Osteoblast (primary cell): ENCODE measurements at regions not wholly inside any gene's neighbourhood (a gene's known extent, or its start where the extent isn't known, plus 50 kb on each side); places are given as distances from the start of the nearest gene placed in this dataset.
A peak's percentile ranks its signal among the peaks of the same experiment; 100 is the strongest.

Source experiments
- DNase-seq: peaks from one replicate; pipeline ENCODE4 v3.0.0; 2011; ENCODE audit warnings: low spot score, mixed read lengths; ENCODE audit not compliant: insufficient read length; ENCODE audit errors: missing footprints
- H2AFZ ChIP-seq: 2 replicates; pipeline ENCODE4 v1.6.0; 2011; ENCODE audit warnings: mild to moderate bottlenecking, low read length
- H3K27ac ChIP-seq: 2 replicates; pipeline ENCODE4 v1.5.1; 2011; ENCODE audit warnings: mild to moderate bottlenecking, low read depth, low read length, moderate library complexity
- H3K27me3 ChIP-seq: 2 replicates; pipeline ENCODE4 v1.6.0; 2012; ENCODE audit warnings: mild to moderate bottlenecking, control low read depth, inconsistent platforms, low read length, moderate library complexity; ENCODE audit not compliant: insufficient read depth
- H3K36me3 ChIP-seq: 2 replicates; pipeline ENCODE4 v1.5.1; 2011; ENCODE audit warnings: mild to moderate bottlenecking, low read length, control low read depth, moderate library complexity; ENCODE audit not compliant: insufficient read depth
- H3K4me1 ChIP-seq: 2 replicates; pipeline ENCODE4 v1.5.1; 2011; ENCODE audit warnings: mild to moderate bottlenecking, low read length, control low read depth, moderate library complexity; ENCODE audit not compliant: insufficient read depth
- H3K4me2 ChIP-seq: 2 replicates; pipeline ENCODE4 v1.6.0; 2011; ENCODE audit warnings: mild to moderate bottlenecking, low read length; ENCODE audit not compliant: insufficient read depth
- H3K4me3 ChIP-seq: fragments of 200-600 bp; sonication (generic); 3 replicates; pipeline ENCODE4 v1.5.1; 2012; ENCODE audit warnings: mild to moderate bottlenecking, low read length, inconsistent platforms; ENCODE audit not compliant: insufficient read depth
- H3K79me2 ChIP-seq: 2 replicates; pipeline ENCODE4 v1.6.0; 2012; ENCODE audit warnings: mild to moderate bottlenecking, low read length, control low read depth, inconsistent platforms; ENCODE audit not compliant: insufficient read depth
- H3K9me3 ChIP-seq: 2 replicates; pipeline ENCODE4 v1.5.1; 2011; ENCODE audit warnings: low read depth, low read length, control low read depth
- H4K20me1 ChIP-seq: 2 replicates; pipeline ENCODE4 v1.6.0; 2012; ENCODE audit warnings: mild to moderate bottlenecking, low read length, control low read depth; ENCODE audit not compliant: insufficient read depth
- TF ChIP-seq, protein P1 (sequence below): IDR thresholded peaks from 2 replicates; pipeline ENCODE4 v1.5.1; 2011; ENCODE audit warnings: mild to moderate bottlenecking, low read depth, low read length, moderate library complexity; ENCODE audit errors: extremely low read depth

DNA sequence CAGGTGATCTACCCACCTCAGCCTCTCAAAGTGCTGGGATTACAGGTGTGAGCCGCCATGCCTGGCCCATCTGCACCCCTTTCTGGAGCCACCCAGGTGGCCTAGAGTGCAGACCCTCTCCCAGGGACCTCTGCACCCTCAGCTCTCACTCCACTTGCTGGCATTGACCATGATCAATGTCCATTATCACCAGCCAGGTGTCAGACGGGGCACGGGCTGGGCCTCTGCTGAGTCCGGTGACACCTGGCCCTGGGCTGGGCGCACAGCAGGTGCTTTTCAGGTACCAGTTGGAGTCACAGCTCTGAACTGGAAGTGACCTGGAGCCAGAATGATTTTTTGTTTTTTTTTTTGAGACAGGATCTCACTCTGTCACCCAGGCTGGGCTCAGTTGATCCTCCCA lies 91.8 kb upstream of the PMEPA1 start:
- Histone ChIP-seq H3K79me2 (no peaks in the 10 kb centered on the region), H2AFZ (no peak overlapping the region), H4K20me1 (no peaks in the 10 kb centered on the region), H3K27me3 (peaks cover 12% of the 10 kb centered on the region), H3K4me2 (no peak overlapping the region), H3K27ac (no peak overlapping the region), H3K9me3 (no peaks in the 10 kb centered on the region), H3K4me1 (no peaks in the 10 kb centered on the region), H3K4me3 (no peak overlapping the region), H3K36me3 (no peaks in the 10 kb centered on the region)
- TF ChIP-seq, protein P1, sequence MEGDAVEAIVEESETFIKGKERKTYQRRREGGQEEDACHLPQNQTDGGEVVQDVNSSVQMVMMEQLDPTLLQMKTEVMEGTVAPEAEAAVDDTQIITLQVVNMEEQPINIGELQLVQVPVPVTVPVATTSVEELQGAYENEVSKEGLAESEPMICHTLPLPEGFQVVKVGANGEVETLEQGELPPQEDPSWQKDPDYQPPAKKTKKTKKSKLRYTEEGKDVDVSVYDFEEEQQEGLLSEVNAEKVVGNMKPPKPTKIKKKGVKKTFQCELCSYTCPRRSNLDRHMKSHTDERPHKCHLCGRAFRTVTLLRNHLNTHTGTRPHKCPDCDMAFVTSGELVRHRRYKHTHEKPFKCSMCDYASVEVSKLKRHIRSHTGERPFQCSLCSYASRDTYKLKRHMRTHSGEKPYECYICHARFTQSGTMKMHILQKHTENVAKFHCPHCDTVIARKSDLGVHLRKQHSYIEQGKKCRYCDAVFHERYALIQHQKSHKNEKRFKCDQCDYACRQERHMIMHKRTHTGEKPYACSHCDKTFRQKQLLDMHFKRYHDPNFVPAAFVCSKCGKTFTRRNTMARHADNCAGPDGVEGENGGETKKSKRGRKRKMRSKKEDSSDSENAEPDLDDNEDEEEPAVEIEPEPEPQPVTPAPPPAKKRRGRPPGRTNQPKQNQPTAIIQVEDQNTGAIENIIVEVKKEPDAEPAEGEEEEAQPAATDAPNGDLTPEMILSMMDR, result no peak
- peak; percentile 31 for DNase-seq

DNA sequence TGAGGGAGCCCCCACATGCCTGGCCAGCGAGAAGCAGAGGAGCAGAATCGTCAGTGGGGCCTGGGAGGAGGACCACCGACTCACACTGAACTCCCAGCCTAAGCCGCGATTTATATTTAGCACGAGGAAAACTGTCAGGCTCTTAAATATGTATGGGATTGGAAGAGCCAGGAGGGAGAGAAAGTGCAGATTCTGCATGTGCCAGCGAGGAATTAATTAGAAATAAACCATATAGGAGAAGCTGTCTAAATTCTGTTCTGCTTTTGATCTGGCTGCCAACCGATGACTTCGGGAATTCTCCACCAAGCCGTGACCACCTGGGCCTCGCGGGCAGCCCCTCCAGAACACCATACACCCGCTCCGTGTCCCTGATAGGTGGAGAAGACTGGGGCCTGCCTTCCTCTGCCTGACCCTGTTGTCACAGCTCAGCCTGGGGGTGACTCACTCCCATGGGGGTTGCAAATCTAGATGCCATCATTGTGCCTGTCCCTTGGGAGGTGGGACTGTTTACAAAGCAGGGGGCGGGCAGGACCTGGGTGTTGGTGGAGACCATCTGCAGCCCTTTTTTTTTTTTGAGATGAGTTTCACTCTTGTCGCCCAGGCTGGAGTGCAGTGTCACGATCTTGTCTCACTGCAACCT lies 91.1 kb upstream of the PMEPA1 start:
- H3K27ac ChIP-seq, result no peak overlapping the region
- no peak for DNase-seq

DNA sequence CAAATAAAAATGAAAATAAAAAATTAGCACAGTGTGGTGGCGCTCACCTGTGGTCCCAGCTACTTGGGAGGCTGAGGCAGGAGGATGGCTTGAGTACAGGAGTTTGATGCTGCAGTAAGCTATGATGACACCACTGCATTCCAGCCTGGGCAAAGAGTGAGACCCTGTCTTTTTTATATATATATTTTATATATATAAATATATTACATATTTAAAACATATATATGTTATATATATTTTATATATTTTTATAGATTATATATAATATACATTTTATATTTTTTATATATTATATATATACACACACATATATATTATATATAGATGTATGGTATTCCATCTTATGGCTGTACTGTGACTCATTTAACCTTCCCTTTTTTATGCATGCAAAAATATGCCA lies 87.6 kb upstream of the PMEPA1 start:
- no peaks in the 10 kb centered on the region for H3K79me2 ChIP-seq
- H3K27ac ChIP-seq, result no peak overlapping the region
- H3K4me3 ChIP-seq, result no peak overlapping the region
- DNase-seq, result no peak
- peaks cover 9% of the 10 kb centered on the region for H3K27me3 ChIP-seq
- no peaks in the 10 kb centered on the region for H3K9me3 ChIP-seq
- no peak overlapping the region for H2AFZ ChIP-seq
- H3K4me2 ChIP-seq, result no peak overlapping the region
- TF ChIP-seq, protein P1, result no peak
- H4K20me1 ChIP-seq, result no peaks in the 10 kb centered on the region
- peaks cover 5% of the 10 kb centered on the region for H3K4me1 ChIP-seq
- no peaks in the 10 kb centered on the region for H3K36me3 ChIP-seq

More for the DNA sequence above, 91.1 kb upstream of the PMEPA1 start:
- H3K4me2 ChIP-seq, result no peak overlapping the region
- no peaks in the 10 kb centered on the region for H3K9me3 ChIP-seq
- H2AFZ ChIP-seq, result no peak overlapping the region
- H3K4me3 ChIP-seq, result no peak overlapping the region
- no peaks in the 10 kb centered on the region for H3K36me3 ChIP-seq
- H3K4me1 ChIP-seq, result no peaks in the 10 kb centered on the region
- H3K27me3 ChIP-seq, result peaks cover 12% of the 10 kb centered on the region
- H4K20me1 ChIP-seq, result no peaks in the 10 kb centered on the region
- no peaks in the 10 kb centered on the region for H3K79me2 ChIP-seq
- TF ChIP-seq, protein P1, result no peak

DNA sequence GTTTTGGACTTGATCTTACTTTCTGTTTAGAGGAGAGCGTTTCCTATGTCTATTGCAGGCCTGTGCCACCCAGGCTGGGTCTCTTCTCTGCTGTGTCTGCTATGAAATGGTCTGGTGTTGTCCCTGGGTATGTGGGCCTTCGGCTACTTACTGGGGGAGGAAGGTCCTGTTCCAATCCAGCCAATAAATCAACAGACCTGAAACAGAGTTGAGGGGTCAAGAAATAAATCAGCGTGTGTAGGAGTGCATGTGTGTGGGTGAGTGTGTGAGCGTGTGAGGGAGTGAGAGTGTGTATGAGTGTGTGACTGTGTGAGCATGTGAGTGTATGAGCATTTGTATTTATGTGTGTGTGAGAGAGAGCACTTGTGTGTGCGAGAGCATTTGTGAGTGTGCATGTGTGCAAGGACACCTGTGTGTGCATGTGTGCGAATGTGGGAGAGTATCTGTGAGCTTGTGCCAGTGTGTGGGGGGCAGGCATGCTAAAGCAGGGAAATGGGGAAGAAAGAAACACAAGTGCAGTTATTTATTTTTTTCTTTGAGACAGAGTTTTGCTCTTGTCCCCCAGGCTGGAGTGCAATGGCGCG lies 86.3 kb upstream of the PMEPA1 start:
- Histone ChIP-seq H2AFZ (no peak overlapping the region), H3K79me2 (no peaks in the 10 kb centered on the region), H3K27me3 (peaks cover 9% of the 10 kb centered on the region), H3K4me3 (no peak overlapping the region), H4K20me1 (no peaks in the 10 kb centered on the region), H3K9me3 (no peaks in the 10 kb centered on the region), H3K4me2 (no peak overlapping the region), H3K27ac (no peak overlapping the region), H3K4me1 (peaks cover 5% of the 10 kb centered on the region), H3K36me3 (no peaks in the 10 kb centered on the region)
- TF ChIP-seq, protein P1, result no peak
- DNase-seq, result no peak
